ENCODE measurements at regions not wholly inside any gene's neighbourhood (a gene's known extent, or its start where the extent isn't known, plus 50 kb on each side); places are given as distances from the start of the nearest gene placed in this dataset.
"Not testable (repeated sequence)": the region's sequence is repeated elsewhere in the genome, so short reads cannot be mapped to it uniquely, and the experiment has no call there.

DNA sequence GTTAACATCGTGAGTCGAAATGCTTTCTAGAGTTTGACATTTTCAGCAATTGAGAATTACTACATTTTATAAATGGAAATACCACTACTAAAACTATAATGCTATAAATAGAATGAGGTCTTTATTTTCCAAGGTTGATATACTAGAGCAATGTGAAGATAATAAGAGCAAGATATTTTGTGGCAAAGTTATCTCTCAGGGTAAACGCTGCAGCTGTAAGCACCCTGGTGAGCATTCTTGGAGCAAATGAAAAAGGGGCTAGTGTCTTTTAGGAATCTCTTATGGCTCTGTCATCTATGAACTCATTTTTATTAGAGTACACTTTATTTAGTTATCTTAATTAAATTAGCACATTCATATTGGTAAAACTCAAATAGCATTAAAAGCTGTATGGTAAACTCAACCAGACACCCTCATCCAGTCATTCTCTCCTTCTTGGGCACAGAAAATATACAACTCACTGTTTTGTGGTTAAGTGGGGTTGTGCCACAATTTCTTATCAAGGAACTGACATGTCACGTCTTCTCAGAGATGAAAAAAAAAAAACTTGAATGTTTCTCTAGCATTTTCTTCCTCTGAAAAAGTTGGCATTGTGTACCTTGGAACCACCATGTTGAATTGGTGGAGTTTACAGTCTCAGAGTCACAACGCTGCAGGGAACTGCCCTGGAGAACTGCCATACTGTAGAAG is 289.5 kb upstream of the PFKP start:
- no peak for DNase-seq

DNA sequence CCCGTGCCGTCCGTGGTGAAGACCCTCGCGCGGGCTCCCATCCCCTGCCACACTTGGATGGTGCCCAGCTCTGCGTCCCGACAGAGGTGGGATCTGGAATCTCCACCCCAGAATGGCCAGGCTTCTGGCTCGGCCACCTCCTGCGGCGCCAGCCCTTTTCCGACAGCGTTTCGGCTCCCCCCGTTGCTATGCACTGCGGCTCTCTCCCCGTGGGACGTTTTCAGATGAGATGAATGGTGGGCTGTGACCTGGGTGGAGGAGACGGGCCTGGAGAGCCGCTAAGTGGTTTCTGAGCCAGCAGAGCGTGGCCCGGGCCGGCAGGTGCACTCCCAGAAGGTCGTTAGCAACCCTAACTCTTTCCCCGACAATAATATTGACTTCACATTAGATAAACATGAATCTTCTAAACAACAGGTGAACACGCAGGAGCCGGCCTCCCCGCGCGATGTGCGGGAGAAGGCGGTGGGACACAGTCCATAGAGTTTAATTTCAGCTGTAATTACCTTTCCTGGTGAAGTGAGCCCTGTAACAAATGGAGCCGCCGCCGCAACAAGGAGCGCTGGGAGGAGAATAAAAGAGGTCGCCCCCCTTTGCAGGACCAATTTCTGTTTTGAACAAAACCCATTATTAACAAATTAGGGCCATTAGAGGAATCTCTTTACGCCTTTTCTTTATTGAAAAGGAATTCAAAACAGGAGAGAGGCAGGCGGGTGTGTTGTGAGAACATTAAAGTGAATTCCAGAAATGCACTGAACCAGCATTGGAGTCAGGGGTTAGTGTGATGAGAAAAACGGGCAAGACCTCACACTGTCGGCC is 294.3 kb upstream of the PFKP start:
- DNase-seq, result no peak

DNA sequence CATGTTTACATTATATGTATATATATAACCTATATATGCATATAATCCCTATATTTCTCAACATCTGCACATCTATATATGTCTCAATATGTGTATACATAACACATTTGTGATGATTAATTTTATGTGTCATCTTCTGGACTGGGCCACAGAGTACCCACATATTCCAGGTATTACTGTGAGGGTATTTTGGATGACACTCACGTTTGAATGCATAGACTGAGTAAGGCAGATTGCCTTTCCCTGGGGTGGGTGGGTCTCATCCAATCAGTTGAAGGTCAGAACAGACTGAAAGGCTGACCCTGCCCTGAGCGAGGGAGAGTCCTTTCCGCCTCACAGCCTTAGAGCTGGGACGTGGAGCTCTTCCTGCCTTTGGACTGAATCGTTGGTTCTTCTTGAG is 295.2 kb upstream of the PFKP start:
- no peak for DNase-seq

DNA sequence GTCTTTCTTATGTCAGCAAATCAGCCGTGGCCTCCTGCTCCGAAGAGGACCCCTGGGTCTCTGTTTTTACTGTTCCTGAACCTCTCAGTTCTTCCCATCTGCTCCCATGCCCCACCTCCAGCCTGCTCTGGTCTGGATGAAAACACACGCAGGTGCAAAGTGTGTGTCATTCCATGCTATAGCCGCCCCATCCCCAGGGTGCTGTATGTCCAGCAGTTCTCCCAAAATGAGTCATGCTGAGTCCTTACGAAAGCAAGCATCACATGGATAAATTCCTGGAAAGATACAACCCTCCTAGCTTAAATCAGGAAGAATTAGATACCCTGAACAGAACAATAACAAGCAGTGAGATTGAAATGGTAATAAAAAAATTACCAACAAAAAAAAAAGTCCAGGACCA is 300.1 kb upstream of the PFKP start:
- DNase-seq, result not testable (repeated sequence)

DNA sequence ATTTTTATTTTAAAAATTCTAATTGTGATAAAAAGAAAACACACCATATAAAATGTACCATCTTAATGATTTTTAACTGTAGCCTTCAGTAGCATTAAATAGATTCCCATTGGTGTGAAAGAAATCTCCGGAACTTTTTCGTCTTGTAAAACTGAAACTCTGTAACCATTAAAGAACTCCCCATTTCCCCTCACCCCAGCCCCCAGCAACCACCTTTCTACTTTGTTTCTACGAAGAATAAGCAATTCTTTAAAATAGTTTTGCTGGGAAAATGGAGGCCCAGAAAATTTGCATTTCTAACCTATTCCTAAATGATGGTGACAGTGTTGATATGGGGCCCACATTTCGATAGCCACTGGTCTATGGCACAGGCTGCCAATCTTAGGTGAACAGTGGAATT is 305.4 kb upstream of the PFKP start:
- DNase-seq, result no peak

DNA sequence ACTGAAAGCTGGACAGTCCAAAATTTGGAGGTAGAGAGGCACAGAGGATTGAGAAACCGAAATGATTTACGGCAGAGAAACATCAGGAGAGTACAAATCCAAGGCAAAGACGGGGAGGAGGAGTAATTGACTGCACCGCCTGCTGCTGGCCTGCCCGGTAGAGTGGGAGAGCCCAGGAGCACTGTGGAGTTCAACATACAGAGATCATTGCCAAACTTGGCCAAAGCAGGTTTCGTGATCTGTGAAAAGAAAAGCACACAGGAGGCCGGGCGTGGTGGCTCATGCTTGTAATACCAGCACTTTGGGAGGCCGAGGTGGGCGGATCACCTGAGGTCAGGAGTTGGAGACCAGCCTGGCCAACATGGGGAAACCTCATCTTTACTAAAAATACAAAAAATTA is 306.0 kb upstream of the PFKP start:
- DNase-seq, result no peak

DNA sequence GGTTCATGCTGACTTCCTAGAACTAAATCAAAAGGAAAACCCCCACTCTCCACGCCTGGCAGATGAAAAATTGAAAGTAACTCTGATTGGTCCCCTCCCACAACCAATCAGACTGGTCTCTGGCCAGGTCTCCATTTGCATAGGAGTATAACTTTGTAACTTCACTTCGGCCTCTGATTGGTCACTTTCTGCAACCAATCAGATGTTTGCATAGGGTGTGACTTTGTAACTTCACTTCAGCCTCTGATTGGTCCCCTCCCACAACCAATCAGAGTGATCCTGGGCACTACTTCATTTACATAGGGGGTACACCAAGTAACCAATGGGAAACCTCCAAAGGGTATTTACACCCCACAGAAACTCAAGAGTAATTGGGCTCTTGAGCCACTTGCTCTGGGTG is 306.6 kb upstream of the PFKP start:
- DNase-seq, result no peak

DNA sequence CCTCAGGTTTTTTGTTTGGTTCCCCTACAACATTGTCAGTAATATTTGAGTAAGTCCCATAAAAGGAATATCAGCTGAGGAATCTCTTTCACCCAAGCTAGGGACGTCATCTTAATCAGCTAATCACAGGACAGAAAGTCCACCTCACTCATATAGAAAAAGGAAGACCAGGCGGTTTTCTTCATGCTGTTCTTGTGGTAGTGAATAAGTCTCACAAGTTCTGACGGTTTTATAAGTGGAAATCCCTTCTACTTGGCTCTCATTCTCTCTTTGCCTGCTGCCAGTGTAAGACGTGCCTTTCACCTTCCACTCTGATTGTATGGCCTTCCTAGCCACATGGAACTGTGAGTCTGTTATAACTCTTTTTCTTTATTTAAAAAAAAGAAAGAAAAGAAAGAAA is 308.1 kb upstream of the PFKP start:
- DNase-seq, result no peak

DNA sequence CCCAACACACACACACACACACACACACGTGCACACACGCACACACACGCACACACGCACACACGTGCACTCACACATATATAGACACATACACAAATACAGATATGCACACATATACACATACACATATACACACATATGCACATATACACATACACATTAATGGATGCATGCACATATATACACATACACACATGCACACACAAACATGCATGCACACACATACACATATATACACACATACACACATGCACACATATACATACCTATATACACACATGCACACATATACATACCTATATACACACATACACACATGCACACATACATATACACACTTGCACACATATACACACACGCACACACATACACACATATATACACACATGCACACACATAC is 312.4 kb upstream of the PFKP start:
- DNase-seq, result no peak

DNA sequence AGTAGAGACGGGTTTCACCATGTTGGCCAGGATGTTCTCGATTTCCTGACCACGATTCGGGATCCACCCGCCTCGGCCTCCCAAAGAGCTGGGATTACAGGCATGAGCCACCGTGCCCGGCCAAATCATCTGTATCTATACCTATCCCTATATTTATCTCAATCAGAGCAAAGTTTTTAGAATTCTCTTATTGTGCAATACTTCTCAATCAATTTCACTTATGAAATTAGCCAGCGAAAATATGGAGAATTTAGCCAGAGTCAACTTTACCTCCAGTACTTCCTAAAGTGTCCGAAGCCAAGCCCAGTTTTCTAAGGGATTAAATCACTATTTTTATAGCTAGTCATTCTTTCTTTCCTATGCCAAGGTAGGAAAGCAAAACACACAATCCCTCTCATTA is 319.1 kb upstream of the PFKP start:
- DNase-seq, result no peak

DNA sequence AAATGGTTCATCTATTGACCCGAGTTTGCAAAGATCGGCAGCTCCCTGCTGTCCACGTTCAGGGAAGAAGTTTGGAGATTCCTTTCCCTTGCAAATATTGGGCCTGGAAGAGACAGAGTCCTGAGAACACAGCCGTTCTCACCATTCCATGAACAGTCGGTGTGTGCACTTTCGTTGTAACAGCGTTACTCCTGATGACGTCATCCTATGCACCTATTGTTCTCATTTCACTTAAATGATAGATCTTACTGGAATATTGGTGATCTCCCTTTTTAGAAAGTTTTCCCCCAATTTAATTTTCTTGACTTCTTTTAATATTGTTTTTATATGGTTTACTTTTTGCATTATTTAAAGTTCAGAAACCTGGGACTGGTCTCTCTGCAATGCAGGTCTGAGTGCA is 320.7 kb upstream of the PFKP start:
- DNase-seq, result no peak

DNA sequence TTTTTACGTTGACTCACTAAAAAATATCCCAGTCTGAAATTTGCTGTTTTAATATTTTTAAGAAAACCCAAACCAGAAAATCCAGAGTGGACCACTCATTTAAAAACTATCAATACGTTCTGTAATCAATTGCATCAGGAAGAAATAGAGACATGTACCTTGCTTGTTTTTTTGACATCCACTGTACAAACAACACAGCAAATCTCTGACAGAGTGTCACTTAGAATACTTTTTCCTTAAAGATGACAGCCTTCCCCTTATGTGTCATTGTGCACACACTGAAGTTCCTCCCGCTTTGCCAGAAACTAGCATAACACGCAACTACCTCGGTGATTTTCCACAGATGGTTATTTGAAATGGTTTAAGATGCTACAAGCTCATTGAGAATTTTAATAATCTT is 321.7 kb upstream of the PFKP start:
- no peak for DNase-seq

DNA sequence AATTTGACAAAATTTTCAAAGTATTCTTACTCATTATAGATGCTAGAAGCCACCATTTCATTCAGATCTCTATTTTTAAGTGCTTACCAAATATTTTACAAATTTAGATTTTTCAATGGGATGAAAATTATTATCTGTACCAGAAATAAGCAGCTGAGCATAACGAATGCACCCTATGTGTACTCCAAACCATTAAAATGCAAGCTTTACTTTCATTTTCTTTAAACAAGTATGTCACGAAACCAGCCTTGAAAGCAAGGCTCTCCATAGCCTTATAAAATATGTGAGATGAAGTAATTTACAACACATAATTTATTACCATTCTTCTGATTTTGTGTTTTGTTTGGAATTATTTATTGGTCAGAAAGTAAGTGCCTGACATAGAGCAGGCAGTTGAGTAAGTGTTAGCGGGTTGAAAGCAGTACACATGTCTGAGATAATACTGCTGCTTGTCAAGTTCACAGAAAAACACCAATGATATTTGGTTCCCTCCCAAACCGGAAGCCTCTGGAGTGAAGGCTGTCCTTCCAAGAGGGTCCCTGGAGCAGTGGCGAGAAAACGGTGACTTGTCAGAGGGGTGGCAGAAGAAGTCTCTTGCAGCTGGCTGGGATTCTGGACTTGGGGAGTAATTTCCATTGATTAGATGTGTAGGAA is 322.7 kb upstream of the PFKP start:
- DNase-seq, result no peak

DNA sequence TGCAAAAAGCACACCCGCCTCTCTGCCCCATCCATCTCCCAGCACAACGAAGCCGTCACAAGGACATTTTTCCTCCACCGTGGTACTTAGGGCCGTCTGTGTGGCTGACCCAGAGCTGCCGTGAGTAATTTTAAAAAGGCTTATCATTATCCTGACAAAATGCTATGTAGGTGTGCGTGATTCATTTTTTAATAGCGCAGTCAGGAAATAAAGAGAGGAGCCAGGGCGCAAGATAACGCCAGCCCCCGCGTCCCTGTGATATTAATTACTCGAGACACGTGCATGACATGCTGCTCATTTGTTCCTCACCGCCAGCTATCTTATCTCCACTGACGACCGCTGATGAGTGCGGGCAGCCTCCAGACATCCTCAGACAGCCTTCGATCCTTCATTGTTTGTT is 332.7 kb upstream of the PFKP start:
- DNase-seq, result no peak

DNA sequence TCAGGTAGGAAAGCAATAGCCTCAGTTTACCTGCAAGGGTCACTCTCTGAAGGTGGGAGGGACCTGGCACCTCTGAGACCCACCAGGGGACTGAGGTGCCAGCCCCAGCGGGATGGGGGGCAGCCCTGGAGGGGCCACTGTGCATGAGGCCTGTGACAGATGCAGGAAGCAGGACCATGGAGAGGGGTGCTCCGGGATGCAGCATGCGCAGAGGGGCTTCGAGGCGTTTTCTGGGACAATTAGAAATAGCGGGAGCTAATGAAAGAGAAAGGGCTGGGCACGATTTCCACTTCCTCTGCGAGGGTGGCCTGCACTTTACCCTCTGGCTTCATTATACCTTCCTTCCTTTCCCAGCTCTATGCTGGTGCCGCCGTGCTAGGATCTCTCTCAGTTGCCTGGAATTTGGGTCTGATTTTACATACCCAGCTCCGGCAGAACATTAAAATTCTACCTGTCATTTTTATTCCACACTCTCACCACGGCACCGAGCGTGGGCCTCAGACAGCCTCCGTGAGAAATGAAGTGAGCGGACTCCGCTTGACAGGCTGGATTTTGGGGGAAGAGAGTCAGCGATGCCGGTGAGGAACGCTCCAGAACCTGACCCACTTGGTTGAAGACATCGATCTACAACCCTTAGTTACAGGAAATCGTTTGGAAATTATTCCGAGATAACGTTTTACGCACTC is 333.9 kb upstream of the PFKP start:
- DNase-seq, result no peak

DNA sequence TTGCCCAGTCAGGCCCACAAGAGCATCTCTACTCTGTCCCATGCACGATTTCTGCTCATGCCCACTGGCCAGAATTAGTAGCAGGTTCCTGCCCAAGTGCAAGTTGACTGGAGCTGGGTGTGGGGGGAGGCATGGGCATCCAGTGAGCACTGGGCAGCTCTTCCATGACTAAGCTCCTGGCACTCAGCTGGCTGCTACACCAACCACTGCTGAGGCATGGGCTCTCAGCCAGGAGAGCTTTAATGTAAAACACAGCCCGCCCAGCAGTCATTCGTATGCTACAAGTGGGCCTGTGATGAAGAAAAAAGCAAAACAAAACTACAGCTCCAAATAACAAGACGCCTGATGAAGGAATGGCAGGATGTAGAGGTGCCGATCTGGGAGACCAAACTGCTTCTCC is 335.4 kb upstream of the PFKP start:
- no peak for DNase-seq

DNA sequence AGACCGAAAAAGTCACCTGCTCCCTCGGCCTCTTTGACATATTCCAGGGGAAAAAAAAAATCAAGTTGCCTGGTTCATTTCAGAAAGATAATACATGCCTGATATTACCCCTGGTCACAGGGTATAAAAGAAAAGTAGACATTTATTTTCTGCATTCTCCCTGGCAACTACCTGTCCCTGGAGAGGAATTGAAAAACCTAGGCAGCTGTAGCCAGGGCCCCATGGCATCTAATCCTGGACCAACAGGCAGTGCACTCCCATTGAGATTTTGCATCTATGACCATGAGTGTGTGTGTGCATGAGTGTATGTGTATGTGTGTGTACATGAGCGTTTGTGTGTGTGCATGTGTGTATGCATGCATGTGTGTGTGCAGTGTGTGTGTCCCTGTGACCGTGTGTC is 338.2 kb upstream of the PFKP start:
- DNase-seq, result no peak

DNA sequence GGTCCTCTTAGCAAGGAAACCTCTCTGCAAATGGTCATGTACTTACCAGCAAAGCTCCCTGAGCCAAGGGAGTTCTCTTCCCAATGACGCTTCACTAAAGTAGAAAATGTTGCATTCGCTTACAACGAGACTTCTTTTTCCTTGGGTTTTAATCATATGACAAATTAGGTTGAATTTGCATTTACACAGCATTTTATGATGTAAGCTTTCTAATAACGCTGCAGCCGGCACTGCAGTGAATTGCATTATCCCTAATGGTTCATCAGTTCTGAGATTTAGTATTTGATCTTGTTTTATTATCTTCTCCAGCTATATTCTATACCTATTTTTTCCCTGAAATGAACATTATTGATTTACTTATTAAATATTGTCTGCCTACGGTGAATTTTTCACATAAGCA is 339.3 kb upstream of the PFKP start:
- no peak for DNase-seq

DNA sequence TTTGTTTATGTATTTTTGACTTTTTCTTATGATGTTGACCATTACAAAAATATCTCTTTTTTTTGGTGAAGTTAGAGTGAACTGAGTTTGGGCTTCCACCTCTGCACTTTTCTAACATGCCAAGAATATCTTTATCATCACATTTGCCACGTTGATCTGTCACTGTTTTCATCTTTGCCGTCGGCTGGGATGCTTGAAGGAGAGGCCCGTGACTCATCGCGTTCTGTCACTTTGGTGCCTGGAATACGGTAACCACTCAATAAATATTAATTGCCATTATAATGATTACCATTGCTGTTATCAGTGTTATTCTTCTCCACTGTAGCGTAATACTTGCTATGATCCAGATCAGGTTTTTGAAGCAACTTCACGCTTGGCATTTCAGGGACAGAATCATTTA is 350.8 kb upstream of the PFKP start:
- no peak for DNase-seq

DNA sequence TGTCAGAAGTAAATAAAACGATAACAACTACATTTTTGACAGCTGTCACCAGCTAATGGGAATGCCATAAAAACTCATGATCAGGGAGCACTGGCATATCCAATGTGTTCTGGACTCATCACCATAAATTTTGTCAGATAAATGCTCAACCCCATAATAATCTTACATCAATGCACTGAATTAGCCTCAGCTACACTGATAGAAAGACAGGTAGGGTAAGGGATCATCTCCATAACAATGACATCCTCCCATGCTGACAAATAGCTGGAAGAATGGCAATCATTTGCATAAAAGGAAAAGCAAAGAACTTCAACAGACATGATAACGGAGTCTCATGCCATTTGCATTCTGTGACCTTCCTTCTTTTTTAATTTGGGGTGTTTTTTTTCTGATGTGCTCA is 352.8 kb upstream of the PFKP start:
- no peak for DNase-seq

DNA sequence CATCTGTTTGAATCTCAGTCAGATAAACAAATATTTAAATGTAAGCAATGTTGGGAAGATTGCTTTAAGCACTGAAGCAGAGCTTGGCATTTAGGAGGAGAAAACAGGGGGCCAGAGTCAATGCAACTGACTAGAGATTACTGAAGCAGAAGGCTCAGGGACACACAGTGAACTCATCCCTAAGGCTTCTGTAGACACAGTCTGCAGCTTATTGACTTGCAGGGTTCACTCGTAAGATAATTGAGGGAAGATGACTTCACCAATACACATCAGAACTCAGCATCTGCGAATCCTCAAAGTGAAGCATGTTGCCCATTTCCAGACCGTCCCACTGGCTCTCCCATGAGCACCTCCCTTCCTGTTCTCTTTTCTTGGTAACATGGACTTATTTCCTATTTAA is 363.4 kb upstream of the PFKP start:
- DNase-seq, result no peak

DNA sequence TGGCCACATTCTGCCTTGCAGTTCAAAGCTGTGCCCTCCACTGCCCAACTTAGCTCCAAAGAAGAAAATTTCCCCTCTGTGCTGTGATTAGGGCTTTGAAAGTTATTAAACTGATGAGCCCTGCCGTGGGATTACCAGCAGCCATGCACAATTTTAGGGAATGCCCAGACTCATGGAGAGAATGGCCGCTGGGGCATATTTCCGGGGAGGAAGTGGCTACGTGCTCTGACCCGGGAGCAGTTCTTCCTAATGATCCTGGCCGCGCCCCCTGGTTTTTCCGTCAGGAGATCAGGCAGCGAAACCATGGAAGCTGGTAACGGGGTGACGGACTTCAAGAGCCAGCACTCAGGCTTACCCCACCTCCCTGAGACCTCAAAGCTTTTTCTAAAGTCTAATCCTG is 365.5 kb upstream of the PFKP start:
- DNase-seq, result no peak

DNA sequence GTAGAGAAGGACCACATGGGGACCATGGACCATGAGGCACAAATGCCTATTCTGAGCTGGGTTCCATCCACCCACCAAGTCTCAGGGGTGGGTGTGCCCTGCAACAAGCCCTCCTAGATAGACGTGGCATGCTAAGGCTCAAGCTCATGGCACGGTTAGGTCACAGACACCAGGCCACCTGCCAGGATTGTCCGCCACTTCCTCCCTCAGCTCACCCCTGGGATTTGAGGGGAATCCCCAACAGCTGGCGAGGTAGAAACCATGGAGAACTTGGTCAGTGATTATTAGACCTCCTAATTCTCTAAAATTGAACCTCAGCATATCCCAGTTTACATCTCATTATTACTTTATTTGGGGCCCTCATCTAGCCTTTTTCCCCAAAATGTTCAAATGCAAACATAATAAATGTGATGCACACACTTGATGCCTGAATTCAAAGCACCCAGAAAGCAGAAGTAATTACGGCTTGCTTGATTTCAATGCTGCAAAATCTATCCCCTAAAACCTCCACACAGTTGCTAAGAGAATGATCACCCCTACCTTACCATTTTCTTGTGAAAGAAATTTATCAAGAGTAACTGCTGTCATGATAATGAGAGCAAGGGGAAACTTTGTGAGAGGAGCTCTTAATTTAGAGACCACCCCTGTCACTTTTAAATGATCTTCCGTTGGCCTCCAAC is 366.6 kb upstream of the PFKP start:
- no peak for DNase-seq
